Stimulated activated naive CD8-positive, alpha-beta T cell treated with anti-CD3 and anti-CD28 coated beads, Interleukin-15, amount 100 ng/mL, for 72 hours (primary cell): ENCODE measurements at regions not wholly inside any gene's neighbourhood (a gene's known extent, or its start where the extent isn't known, plus 50 kb on each side); places are given as distances from the start of the nearest gene placed in this dataset.
A peak's percentile ranks its signal among the peaks of the same experiment; 100 is the strongest.

Experiments used
- ATAC-seq: fragments of 150-1000 bp; cut with Tn5 transposase; 2 replicates; pipeline ENCODE4 v1.10.0; 2021; ENCODE audit warnings: mild to moderate bottlenecking, moderate library complexity
- DNase-seq, 2 donors: peaks; one replicate each; pipeline ENCODE4 v3.0.0; 2021 to 2022
- H3K27ac Mint-ChIP-seq, 2 donors: one replicate each; pipeline ENCODE4 v1.8.0; 2022; ENCODE audit warnings: mild to moderate bottlenecking in 2 of 2, mixed read lengths in 2 of 2, moderate library complexity in 2 of 2
- H3K27me3 Mint-ChIP-seq: one replicate; pipeline ENCODE4 v1.8.0; 2022; ENCODE audit warnings: mixed read lengths
- H3K4me1 Mint-ChIP-seq: one replicate; pipeline ENCODE4 v1.8.0; 2022; ENCODE audit warnings: mild to moderate bottlenecking, mixed read lengths
- H3K4me3 Mint-ChIP-seq, 2 donors: one replicate each; pipeline ENCODE4 v1.8.0; 2022; ENCODE audit warnings: mild to moderate bottlenecking in 2 of 2, mixed read lengths in 2 of 2, moderate library complexity in 1 of 2
- H3K9me3 Mint-ChIP-seq, 2 donors: one replicate each; pipeline ENCODE4 v1.8.0; 2022; ENCODE audit warnings: mixed read lengths in 2 of 2

DNA sequence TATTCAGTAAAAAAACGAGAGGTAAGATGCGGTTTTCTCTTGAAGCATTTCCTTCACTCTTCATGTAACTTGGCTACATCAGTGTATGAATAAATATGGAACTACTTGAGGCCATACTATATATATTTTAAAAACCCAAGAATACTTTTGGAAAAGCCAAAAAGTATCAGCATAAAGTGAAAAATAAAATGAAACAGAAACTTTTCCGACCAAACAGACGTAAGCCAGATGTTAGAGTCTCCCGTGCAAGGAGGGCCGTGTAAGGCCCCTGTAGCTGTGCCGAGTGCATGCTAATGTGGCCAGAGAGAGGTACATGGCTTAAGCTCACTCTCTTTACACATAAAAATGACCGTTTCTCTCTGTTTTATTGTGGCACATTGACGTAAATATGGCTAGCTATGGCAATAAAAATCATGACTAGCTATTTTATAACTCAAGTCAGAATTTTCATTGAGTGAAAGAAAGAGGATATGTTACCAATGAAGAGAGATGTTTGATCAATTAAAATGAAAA lies 140.1 kb upstream of the GMDS start:
- DNase-seq (no peak), ATAC-seq (no peak)
- Mint-ChIP-seq H3K27ac (no peak overlapping the region), H3K9me3 (peaks cover 15 to 22% of the 10 kb centered on the region in 2 donors), H3K4me1 (no peaks in the 10 kb centered on the region), H3K4me3 (no peak overlapping the region), H3K27me3 (no peaks in the 10 kb centered on the region)

GRCh38 chr6:2384528-2384927 lies 139.1 kb upstream of the GMDS start:
- DNase-seq = no peak
- ATAC-seq = no peak
- H3K27me3 Mint-ChIP-seq = no peaks in the 10 kb centered on the region
- no peak overlapping the region for H3K4me3 Mint-ChIP-seq
- H3K27ac Mint-ChIP-seq = no peak overlapping the region
- H3K9me3 Mint-ChIP-seq = peaks cover 15 to 22% of the 10 kb centered on the region in 2 donors
- H3K4me1 Mint-ChIP-seq = no peaks in the 10 kb centered on the region

DNA sequence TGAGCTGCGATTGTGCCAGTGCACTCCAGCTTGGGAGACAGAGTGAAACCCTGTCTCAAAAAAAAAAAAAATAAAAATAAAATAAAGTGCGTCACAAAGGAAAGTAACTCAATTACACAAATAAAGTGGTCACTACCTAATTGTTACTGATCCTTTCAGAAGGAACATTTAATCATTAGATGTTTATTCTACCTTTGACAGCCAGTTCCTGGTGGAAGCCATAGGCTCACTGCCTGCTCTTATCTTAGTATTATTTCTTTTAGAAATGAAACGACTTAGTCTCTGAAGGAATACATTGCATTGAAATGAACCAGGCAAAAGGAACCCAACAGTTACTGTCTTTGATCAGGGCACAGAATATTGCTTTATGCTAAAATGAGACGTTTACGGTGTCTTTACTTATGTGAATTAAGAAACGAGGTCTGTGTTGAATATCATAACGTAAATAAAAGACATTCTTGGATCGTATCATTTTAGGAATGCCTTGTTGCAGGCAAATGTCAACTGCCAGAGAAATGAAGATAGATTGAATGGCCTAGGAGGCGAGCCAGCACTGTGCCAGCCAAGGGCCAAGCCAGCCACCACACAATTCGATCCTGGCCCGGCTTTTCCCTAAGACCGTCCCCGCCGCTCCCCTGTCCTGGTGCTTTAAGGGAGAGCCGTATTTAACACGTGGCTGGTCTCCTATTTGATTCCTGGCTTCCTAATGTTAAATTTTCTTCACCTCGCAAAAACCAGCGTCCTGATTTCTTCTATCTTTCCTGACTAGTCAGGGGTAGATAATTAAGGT lies 136.7 kb upstream of the GMDS start:
- Mint-ChIP-seq H3K9me3 (peaks cover 5 to 9% of the 10 kb centered on the region in 2 donors), H3K27me3 (no peaks in the 10 kb centered on the region), H3K4me3 (no peak overlapping the region), H3K27ac (no peak overlapping the region), H3K4me1 (no peaks in the 10 kb centered on the region)
- no peak for ATAC-seq
- DNase-seq = no peak

GRCh38 chr6:2378891-2379652 lies 133.7 kb upstream of the GMDS start:
- no peak for DNase-seq
- Mint-ChIP-seq H3K27ac (no peak overlapping the region), H3K9me3 (peaks cover 0 to 4% of the 10 kb centered on the region in 2 donors), H3K27me3 (no peaks in the 10 kb centered on the region), H3K4me3 (no peak overlapping the region), H3K4me1 (no peaks in the 10 kb centered on the region)
- no peak for ATAC-seq

DNA sequence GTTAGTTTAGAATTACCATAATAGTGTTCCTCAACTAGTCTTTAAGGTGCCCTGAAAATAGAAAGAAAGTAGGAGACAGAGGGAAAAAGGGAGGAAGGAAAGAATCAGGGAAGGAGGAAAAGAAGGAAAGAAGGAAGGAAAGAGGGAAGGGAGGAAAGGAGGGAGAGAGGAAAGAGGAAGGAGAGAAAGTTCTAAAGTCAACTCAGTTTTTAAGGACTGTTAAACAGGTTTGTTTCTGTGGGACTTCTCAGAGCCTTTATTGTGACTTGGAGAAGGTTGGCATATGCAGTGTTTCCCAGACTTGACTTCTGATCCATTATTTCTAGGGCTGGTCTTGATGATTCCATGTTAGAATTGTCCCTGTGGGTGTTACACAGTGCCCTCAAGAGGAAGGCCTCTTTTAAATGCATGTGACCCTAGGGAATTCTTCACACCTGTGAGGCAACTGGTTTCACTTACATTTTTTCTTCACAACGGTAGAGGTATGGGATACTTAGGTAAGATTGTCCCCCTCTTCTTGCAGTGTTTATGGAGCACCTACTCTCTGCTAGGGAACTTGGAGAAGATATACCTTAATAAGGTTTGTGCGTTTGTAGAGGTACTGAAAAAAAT lies 132.7 kb upstream of the GMDS start:
- DNase-seq = no peak
- H3K27ac Mint-ChIP-seq = no peak overlapping the region
- no peak overlapping the region for H3K4me3 Mint-ChIP-seq
- no peak for ATAC-seq
- no peaks in the 10 kb centered on the region for H3K4me1 Mint-ChIP-seq
- H3K9me3 Mint-ChIP-seq = peaks cover 0 to 4% of the 10 kb centered on the region in 2 donors
- H3K27me3 Mint-ChIP-seq = no peaks in the 10 kb centered on the region

GRCh38 chr6:2376429-2377355 lies 131.3 kb upstream of the GMDS start:
- H3K4me3 Mint-ChIP-seq = no peak overlapping the region
- H3K27ac Mint-ChIP-seq = no peak overlapping the region
- peaks cover 0 to 4% of the 10 kb centered on the region in 2 donors for H3K9me3 Mint-ChIP-seq
- no peaks in the 10 kb centered on the region for H3K4me1 Mint-ChIP-seq
- DNase-seq (no peak), ATAC-seq (no peak)
- no peaks in the 10 kb centered on the region for H3K27me3 Mint-ChIP-seq

DNA sequence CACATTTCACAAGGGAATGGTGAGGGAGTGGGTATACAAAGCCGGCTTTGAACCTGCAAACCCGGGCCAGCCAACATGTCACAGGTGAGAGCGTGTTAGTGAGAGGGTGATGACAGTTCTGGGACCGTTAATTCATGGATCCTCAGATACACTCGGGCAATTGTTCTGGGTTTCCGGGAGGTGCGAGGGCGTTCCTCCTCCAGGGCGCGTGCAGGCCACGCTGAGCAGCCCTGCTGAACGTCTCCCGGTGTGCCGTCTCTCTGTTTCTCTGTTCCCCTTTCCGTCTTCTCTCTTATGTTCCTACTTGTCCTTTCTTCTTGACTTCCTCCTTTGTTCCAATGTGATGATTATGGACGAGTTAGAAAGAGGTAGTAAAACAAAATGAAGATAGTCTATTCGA lies 130.0 kb upstream of the GMDS start:
- H3K4me1 Mint-ChIP-seq = no peaks in the 10 kb centered on the region
- H3K27me3 Mint-ChIP-seq = no peaks in the 10 kb centered on the region
- DNase-seq (no peak), ATAC-seq (no peak)
- H3K9me3 Mint-ChIP-seq = peaks cover 0 to 4% of the 10 kb centered on the region in 2 donors
- H3K27ac Mint-ChIP-seq = no peak overlapping the region
- H3K4me3 Mint-ChIP-seq = no peak overlapping the region

GRCh38 chr6:2369606-2370005 lies 124.2 kb upstream of the GMDS start:
- Mint-ChIP-seq H3K27me3 (no peaks in the 10 kb centered on the region), H3K4me1 (no peaks in the 10 kb centered on the region), H3K27ac (no peak overlapping the region), H3K9me3 (no peaks in the 10 kb centered on the region), H3K4me3 (no peak overlapping the region)
- ATAC-seq = no peak
- no peak for DNase-seq

GRCh38 chr6:2363211-2363610 lies 117.8 kb upstream of the GMDS start:
- DNase-seq (no peak), ATAC-seq (no peak)
- Mint-ChIP-seq H3K27ac (no peak overlapping the region), H3K4me1 (no peaks in the 10 kb centered on the region), H3K4me3 (no peak overlapping the region), H3K27me3 (no peaks in the 10 kb centered on the region), H3K9me3 (no peaks in the 10 kb centered on the region)

DNA sequence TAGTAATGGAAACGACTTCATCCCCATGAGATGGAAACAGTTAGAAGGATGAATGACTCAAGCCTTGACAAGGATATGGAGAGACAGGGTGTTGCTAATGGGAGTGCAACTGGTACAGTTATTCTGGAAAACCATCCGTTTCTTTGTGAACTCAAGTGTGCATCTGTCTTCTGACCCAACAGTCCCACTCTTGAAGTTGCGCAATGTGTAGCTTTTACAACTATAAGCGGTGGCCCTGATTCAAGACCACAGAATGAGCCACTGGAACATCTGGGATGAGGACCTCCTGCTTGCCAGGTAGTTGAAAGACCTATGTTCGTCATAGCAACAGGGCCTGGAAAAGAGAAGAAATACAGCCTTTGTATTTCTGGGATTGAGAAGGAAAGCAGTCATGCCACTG lies 115.8 kb upstream of the GMDS start:
- no peak overlapping the region for H3K4me3 Mint-ChIP-seq
- H3K4me1 Mint-ChIP-seq = no peaks in the 10 kb centered on the region
- ATAC-seq = no peak
- H3K27ac Mint-ChIP-seq = no peak overlapping the region
- no peak for DNase-seq
- H3K9me3 Mint-ChIP-seq = no peaks in the 10 kb centered on the region
- no peaks in the 10 kb centered on the region for H3K27me3 Mint-ChIP-seq

GRCh38 chr6:2360716-2361115 lies 115.3 kb upstream of the GMDS start:
- Mint-ChIP-seq H3K9me3 (no peaks in the 10 kb centered on the region), H3K27me3 (no peaks in the 10 kb centered on the region), H3K4me1 (no peaks in the 10 kb centered on the region), H3K4me3 (no peak overlapping the region), H3K27ac (peak overlapping the region in 1 of 2 donors; percentile 20)
- ATAC-seq = no peak
- no peak for DNase-seq

- no peak for DNase-seq
- H3K9me3 Mint-ChIP-seq = no peaks in the 10 kb centered on the region
- no peak overlapping the region for H3K27ac Mint-ChIP-seq
- H3K4me3 Mint-ChIP-seq = no peak overlapping the region
- no peaks in the 10 kb centered on the region for H3K4me1 Mint-ChIP-seq
- no peak for ATAC-seq
- H3K27me3 Mint-ChIP-seq = no peaks in the 10 kb centered on the region
These were observed 114.7 kb upstream of the GMDS start for GRCh38 chr6:2360126-2360525.

GRCh38 chr6:2355150-2355549 lies 109.7 kb upstream of the GMDS start:
- ATAC-seq (no peak), DNase-seq (no peak)
- Mint-ChIP-seq H3K4me3 (no peak overlapping the region), H3K9me3 (no peaks in the 10 kb centered on the region), H3K27me3 (no peaks in the 10 kb centered on the region), H3K27ac (no peak overlapping the region), H3K4me1 (peaks cover 4% of the 10 kb centered on the region)

DNA sequence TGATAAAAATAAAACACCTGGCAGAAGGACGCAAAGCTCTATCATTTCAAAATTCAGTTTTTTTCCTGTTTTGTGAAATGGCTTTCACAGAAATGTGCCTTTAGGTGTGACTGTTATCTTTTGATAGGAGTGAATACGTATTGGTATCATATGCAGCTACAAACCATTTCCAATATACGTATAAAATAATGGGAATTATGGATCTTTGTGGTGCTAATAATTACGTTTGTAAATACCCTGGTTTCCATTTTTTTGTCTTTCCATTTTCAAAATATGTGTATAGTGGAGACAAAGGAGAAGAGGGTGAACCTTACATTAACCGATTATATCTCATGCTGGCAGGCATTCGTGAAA lies 108.7 kb upstream of the GMDS start:
- ATAC-seq (no peak), DNase-seq (no peak)
- peaks cover 4% of the 10 kb centered on the region for H3K4me1 Mint-ChIP-seq
- no peaks in the 10 kb centered on the region for H3K9me3 Mint-ChIP-seq
- H3K4me3 Mint-ChIP-seq = no peak overlapping the region
- no peaks in the 10 kb centered on the region for H3K27me3 Mint-ChIP-seq
- H3K27ac Mint-ChIP-seq = no peak overlapping the region

DNA sequence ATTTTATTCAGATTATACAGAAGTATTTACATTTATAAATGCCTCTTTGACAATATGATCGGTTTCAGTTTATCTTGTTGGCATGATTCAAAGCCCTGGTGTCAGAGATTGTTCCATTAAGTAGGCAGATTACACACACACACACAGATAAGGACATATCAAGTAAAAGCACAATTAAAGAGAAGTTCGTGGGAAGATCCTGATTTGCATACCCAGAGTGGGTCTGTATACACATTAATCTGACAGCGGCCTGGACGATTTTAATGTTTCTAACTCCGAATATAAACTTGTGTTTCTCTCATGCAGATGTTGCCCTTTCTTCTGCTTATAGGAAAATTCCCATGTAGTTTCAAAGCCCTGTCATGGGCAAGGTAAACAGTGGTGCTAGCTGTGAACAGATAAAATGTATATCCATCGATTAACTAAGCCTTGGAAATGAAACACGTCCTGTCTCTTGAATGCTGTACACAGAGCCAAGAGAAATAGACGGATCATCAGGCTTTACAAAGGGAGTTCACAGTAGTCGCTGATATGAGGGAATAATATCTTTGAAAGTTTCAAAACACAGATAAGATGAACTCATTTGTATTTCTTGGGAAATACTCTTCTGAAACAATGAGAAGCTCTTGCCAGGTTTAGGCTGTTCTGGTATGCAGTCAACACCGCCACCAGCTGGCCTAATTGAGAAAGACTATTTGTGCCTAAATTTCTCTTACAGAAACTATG lies 108.2 kb upstream of the GMDS start:
- Mint-ChIP-seq H3K4me3 (no peak overlapping the region), H3K9me3 (no peaks in the 10 kb centered on the region), H3K4me1 (peaks cover 4% of the 10 kb centered on the region), H3K27me3 (no peaks in the 10 kb centered on the region), H3K27ac (no peak overlapping the region)
- DNase-seq (peak; percentile 46 to 48), ATAC-seq (no peak)
